HG03354 (cell line): ENCODE measurements at regions not wholly inside any gene's neighbourhood (a gene's known extent, or its start where the extent isn't known, plus 50 kb on each side); places are given as distances from the start of the nearest gene placed in this dataset.
"Not testable (repeated sequence)": the region's sequence is repeated elsewhere in the genome, so short reads cannot be mapped to it uniquely, and the experiment has no call there.

Experiments used
- ATAC-seq: cut with Tn5 transposase; IDR thresholded peaks from one replicate; pipeline ENCODE4 v1.9.1; 2021; ENCODE audit warnings: mild to moderate bottlenecking; ENCODE audit not compliant: unreplicated experiment, poor library complexity, severe bottlenecking

GRCh38 chr2:82485701-82486100, 1973.4 kb downstream of the SUCLG1 start:
- ATAC-seq = no peak

DNA sequence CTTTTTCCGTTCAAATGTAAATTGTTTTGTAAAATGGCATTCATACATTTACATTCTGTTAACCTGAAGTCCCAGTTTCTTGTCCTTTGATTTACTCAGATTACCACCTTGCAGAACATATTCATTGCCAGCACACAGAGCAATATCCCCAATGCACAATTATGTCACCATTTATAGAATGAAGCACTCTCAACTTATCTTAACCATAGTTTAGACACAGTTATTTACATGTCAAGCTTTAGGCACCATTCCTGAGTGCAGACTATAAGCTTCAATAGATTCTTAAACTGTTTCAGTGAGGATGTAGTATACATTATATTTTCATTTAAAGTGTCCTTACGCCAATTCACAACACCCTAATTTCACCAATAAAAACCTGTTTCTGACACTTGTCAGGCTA, 1977.9 kb downstream of the SUCLG1 start:
- ATAC-seq = no peak

DNA sequence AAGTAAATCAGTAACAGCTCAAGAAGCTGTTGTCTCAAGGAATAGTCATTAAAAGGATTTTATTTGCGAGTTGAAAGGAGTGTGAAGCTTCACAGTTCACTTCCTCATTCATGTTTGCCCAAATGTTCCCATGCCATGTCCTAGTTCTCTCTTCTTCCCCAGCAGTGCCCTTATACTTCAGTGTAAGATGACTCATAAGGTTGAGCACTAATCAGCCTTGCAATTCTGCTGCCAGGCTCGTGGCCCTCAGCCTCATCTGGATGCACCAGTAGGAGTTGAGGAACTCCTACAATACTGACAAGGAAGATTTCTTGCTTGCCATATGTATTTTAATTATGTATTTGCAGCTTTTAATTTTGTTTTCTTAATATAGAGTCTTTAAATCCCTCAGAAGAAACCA, 1980.4 kb downstream of the SUCLG1 start:
- no peak for ATAC-seq

- no peak for ATAC-seq
These were observed 1983.0 kb downstream of the SUCLG1 start for GRCh38 chr2:82476094-82476493.

GRCh38 chr2:82428251-82428650, 2030.8 kb downstream of the SUCLG1 start:
- ATAC-seq = no peak

- no peak for ATAC-seq
These were observed 2047.1 kb downstream of the SUCLG1 start for GRCh38 chr2:82412021-82412420.

DNA sequence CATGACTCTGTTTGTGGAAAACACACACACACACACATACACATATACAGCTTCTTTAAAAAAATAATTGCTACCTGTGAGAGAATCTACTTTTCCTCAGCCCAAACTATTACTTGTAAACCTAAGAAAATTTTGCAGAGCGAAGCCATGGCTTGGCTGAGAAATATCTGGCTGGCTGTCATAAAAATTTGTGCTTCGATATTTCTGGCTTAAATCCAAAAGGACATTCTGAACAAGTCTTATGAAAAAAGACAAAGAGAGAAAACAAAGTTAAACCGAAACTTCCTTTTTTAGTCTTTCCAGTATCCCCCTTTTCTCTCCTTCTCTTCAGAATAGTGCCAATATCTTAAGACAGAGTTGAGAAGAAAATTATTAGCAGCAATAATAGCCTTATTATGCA, 2048.0 kb downstream of the SUCLG1 start:
- no peak for ATAC-seq

DNA sequence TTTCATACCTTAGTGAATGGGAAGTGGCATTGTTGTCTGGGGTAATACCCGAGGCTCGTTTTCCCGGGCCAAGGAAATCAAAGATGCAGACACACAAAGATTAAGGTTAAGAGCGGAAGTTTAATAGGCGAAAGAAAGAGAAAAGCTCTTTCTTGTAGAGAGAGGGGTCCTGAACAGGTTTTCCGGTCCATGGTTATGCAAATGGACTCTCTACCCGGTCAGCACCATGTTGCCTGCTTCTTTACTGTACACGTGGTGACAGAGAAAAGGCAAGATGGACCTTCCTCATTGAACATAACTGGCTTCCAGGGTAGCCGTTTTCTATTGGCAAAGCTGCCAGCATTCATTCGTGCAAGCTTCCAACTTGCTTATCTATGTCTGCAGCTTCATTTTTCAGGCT, 2063.5 kb downstream of the SUCLG1 start:
- ATAC-seq = no peak

DNA sequence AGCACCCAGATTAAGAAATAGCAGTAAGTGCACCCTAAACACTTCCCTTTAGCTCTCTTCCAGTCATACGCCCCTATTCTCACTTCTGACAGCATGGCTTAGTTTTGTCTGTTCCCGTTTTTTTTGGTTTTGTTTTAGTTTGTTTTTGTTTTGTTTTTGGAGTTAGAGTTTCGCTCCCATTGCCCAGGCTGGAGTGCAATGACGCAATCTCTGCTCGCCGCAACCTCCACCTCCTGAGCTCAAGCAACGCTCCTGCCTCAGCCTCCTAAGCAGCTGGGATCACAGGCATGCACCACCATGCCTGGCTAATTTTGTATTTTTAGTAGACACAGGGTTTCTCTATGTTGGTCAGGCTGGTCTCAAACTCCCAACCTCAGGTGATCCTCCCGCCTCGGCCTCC, 2067.7 kb downstream of the SUCLG1 start:
- no peak for ATAC-seq

- ATAC-seq = no peak
These were observed 2051.1 kb upstream of the LRRTM1 start for GRCh38 chr2:82355622-82356021.

DNA sequence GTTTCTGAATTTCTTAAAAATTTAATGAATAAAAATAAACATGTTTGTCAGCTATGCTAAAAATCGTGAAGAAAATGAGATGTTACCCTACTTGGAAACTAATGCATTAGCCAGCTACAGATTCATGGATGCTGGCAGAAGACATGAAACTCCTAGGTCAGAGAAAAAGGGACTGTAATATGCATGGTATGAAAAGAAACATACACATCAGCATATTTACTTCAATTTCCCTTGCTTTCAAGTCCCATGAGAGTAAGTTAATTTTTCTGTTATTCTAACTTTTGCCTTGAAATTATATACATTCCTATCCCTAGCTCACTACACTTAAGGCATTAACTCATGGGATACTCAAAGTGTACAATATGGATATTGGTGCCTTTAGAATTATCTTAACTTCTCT, 2041.4 kb upstream of the LRRTM1 start:
- ATAC-seq = no peak

DNA sequence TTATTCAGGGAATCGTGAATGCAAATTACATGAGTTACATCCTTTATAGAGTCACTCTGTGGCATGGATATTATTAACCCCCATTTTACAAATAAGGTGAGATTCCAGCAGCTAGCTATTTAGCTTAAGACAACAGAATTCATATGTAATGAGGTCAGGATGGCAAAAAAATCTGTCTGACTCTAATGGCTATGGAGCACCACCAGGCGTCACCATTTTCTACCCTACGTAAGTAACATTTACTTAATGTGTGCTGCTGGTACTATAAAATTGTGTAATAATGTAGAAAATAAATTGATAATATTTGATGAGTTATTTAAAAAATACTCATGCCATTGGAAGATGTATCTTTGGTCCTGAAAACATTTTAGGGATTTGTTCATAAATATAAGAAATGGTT, 2040.1 kb upstream of the LRRTM1 start:
- no peak for ATAC-seq

DNA sequence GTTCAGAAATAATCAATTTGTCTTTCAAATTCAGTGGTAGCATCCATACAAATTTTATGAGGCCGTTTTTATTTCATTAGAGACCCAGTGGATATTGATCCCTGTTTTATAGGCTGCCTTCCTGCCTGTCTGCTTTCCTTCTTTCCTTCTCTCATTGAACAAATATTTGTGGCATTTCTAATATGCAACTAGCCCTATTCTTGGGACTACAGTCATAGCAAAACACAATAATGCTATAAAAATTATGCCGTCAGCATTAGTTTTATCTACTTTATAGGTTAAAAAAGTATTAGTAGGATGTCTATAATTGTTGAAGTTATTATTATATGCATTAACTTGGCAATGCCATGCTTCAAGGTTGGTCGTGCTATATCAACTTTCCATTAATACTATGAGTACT, 2037.8 kb upstream of the LRRTM1 start:
- ATAC-seq = no peak

GRCh38 chr2:82340578-82341053, 2036.1 kb upstream of the LRRTM1 start:
- no peak for ATAC-seq

GRCh38 chr2:82339805-82340204, 2035.3 kb upstream of the LRRTM1 start:
- no peak for ATAC-seq

GRCh38 chr2:82333697-82334096, 2029.1 kb upstream of the LRRTM1 start:
- no peak for ATAC-seq

DNA sequence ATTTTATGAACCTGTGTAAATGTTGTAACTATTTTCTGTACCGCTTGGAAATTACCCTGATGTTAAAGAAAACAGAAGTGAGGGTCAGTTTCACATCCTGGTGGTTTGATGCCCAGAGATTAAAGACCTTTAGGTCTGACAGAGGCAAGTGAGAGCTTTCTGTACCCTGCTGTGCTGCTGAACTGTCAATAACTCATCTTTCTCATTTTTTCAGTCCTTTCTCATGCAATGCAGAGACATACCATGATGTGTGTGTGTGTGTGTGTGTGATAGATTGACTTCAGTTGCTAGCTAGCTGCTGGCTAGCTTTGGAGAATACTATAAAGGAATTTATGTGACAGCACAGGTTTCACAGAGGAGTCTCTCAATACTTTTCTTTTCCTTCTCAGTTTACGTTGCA, 2025.6 kb upstream of the LRRTM1 start:
- ATAC-seq = no peak

DNA sequence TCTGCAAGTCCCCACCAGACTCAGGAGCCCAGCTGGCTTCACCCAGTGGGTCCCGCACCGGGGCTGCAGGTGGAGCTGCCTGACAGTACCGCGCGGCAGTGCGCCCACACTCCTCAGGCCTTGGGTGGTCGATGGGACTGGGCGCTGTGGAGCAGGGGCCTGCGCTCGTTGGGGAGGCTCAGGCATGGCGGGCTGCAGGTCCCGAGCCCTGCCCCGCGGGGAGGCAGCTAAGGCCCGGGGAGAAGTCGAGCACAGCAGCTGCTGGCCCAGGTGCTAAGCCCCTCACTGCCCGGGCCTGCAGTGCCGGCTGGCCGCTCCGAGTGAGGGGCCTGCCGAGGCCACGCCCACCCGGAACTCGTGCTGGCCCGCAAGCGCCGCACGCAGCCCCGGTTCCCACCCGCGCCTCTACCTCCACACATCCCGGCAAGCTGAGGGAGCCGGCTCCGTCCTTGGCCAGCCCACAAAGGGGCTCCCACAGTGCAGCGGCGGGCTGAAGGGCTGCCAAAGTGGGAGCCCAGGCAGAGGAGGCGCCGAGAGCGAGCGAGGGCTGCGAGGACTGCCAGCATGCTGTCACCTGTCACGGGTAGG, 2021.7 kb upstream of the LRRTM1 start:
- not testable (repeated sequence) for ATAC-seq

- no peak for ATAC-seq
These were observed 2015.7 kb upstream of the LRRTM1 start for GRCh38 chr2:82320296-82320695.

GRCh38 chr2:82317012-82317411, 2012.5 kb upstream of the LRRTM1 start:
- ATAC-seq = no peak

DNA sequence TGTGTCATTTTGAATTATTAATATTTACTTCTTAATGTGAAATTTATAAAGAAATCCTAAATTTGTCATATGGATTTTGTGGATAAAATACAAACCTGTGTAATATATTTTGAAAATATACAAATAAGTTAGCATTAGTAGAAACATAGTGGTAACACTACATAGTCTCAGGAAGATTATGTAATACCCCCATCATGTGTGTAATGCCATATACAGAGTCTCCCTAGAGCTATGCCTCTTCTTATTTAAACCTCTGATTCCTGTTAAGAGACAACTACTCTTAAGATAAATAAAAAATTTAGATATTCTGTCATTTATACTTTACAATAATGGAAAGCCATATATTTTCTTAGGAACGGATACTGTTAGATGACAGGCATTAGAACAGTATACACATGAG, 2012.0 kb upstream of the LRRTM1 start:
- ATAC-seq = no peak

DNA sequence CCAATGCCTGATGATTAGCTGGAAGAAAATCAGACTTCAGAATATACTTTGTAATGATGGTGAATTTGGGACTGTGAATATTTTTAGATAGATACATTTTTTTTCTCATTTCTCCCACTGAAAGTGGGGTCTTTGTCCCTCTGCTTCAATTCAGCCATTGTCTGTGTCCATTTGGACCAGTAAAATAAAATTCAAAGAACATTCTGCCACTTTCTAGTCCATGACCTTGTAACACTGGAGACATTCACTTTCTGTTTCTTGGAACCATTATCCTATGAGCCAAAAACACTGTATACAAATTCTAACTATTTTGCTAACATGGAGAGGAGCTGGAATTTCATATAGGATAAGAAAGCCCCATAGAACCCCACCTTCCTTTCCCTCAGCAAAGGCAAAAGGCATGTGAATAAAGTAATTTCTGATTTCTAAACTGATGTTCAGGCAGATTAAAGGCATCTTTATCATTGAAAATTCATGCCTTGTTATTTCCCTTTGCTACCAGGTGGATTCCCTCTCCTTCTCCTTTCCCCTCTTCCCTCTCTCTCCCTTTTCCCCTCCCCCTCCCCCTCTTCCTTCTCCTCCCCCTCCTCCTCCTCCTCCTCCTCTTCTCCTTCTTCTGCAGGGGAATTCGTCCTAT, 2010.4 kb upstream of the LRRTM1 start:
- ATAC-seq = no peak
